ENCODE measurements at regions not wholly inside any gene's neighbourhood (a gene's known extent, or its start where the extent isn't known, plus 50 kb on each side); places are given as distances from the start of the nearest gene placed in this dataset.

- DNase-seq (ENCODE audit: low read depth) = no peak
Measured at GRCh38 chr5:2291146-2291840, 408.6 kb upstream of the IRX4 start.

GRCh38 chr5:2289380-2289779 lies 406.7 kb upstream of the IRX4 start:
- no peak for DNase-seq (ENCODE audit: low read depth)

DNA sequence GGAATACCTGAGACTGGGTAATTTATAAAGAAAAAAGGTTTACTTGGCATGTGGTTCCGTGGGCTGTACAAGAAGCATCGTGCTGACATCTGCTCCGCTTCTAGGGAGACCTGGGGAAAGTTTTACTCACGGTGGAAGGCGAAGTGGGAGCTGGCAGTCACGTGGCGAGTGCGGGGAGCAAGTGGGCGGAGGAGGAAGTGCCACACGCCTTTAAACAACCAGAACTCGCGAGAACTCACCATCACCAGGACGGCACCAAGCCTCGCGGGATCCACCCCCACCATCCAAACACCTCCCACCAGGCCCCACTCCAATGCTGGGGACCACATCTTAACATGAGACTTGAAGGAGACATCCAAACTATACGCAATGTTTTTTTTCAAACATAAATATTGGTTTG lies 406.2 kb upstream of the IRX4 start:
- DNase-seq (ENCODE audit: low read depth) = no peak

GRCh38 chr5:2288466-2288865 lies 405.7 kb upstream of the IRX4 start:
- no peak for DNase-seq (ENCODE audit: low read depth)

DNA sequence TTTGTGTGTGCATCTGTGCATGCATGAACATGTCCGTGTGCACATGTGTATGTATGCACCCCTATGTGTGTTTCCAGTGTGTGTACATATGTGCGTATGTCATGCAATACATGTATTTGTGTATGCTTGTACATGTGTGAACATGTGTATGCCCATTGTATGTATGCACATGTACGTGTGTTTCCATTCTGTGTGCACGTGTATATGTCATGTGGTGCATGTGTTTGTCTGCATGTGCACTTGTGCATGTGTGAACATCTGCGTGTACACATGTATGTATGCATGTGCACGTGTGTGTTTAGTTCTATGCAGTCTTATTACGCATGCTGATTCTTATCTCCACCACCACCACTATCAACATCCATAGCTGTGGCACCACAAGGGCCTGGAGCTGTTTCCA lies 403.5 kb upstream of the IRX4 start:
- no peak for DNase-seq (ENCODE audit: low read depth)

DNA sequence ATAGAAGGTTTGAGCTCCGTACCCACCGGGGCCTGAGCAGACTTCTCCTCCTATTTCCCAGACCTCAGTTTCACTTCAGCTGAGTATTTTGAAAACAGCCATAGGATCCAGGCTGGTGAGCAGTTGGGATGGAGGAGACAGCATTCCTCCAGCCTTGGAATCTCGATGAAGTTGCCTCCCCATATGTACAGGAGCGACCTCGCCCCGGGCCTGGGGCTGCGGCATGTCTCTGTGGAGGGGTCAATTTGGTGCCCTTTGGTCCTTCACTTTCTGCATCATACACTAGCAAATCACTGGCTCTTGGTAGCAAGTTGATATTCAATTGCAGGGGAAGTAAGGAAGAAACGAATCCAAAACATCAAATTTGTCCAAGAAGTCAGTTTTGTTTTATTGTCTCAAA lies 402.0 kb upstream of the IRX4 start:
- DNase-seq (ENCODE audit: low read depth) = no peak

DNA sequence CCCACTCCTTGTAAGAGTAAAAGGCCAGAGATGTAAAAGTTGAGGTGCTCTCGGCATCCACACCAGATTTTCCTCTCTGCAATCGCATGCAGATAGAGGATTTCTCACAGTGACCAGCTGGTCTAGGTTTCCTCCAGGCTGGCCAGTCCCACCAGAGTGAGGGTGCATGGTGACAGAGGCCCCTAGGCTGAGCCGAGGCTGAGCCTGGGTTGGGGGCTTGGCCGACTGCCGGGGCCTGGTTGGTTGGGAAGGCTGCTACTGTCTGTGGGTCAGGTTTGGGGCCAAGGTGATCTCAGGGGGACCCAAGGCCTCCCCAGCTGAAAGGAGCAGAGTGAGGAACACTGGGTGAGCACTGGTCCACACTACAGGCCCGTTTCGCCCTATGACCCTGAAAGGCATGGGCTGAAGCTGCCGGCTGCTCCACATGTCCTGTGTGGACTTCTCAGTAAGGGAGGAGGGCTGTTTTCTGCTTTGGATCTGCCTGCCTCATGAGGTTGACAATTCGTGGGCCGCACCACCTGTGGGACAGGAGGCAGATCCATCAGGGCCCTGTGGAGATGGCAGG lies 400.8 kb upstream of the IRX4 start:
- DNase-seq (ENCODE audit: low read depth) = no peak

DNA sequence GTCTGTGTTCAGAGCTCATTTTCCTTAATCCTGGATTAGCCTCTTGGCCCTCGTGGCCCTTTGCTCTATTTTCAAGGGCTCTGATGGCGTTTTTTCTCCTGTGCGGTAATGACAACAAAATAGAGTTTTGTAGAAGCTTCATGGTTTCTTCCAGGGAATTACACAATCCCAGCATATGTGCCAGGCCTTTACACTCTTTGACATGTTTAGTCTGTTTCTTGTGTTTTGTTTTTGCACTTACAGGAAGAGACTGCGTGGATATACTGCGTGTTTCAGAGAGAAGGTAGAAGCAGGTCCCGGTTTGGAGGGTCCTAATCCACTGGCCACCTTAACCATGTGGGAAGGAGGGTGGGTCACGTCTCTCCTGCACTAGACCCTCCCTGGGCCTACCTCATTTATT lies 400.2 kb upstream of the IRX4 start:
- DNase-seq (ENCODE audit: low read depth) = no peak

DNA sequence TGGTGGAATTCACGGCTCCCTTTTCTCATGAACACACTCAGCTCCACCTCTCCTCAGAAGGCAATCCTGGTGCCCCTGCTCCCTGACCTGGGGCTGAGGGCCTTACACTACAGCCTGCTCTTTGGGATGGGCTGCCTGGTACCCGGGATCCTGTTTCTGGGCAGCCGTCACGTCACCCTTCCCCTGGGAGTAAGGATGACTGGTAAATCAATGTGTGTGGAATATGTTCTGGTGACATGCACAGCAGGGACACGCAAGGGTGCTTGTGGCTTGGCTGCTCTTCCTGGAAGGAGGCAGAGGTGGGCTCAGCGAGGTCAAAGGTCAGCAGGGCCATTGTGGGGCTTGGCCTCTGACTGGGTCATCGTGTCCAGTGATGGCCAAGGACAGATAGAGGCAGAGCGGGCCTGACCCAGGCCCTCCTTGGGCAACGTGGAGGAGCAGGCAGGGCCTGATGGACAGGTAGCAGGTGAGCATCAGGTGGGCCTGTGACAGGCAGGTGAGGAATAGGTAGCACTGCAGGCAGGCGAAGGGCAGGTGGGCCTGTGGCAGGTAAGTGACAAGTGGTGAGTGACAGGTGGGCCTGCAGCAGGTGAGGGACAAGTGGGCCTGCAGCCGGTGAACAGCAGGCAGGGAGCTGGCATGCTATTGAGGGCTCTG lies 399.4 kb upstream of the IRX4 start:
- no peak for DNase-seq (ENCODE audit: low read depth)

DNA sequence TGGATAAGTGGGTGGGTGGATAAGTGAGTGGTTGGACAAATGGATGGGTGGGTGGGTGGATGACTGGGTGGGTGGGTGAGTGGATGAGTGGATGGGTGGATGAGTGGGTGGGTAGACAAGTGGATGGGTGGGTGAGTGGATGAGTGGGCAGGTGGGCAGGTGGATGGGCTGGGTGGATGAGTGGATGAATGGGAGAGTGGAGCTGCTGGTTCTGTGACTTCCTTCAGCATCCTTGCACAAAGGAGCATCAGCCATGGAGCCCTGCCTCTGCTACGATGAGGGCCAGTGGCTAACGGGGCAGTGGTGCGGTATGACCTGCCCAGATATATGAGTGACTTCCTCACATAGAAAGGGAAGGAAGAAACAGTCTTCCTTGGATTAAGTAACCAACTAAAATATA lies 398.7 kb upstream of the IRX4 start:
- no peak for DNase-seq (ENCODE audit: low read depth)

GRCh38 chr5:2280318-2280717 lies 397.6 kb upstream of the IRX4 start:
- DNase-seq (ENCODE audit: low read depth) = no peak

- DNase-seq (ENCODE audit: low read depth) = no peak
Measured at GRCh38 chr5:2278825-2279456, 396.2 kb upstream of the IRX4 start.

DNA sequence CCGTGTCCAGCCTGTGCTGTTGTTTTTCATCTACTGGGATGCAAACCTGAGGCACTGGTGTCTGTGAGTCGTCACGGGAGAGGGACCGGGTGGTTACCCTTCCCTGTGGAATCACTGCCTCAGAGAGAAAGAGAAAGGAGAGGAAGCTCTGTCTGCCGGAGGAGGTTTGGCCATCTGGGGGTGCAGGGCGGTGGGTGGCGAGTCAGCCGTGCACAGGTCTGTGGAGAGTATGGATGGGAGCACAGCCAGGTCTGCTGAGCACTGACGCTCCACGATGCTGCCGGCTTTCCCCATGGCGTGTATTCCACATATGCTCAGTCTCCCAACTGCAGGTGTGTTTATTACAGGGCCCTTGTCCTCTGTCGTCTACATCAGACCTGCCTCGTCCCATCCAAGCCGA lies 395.2 kb upstream of the IRX4 start:
- no peak for DNase-seq (ENCODE audit: low read depth)

- no peak for DNase-seq (ENCODE audit: low read depth)
Measured at GRCh38 chr5:2276101-2276500, 393.4 kb upstream of the IRX4 start.

DNA sequence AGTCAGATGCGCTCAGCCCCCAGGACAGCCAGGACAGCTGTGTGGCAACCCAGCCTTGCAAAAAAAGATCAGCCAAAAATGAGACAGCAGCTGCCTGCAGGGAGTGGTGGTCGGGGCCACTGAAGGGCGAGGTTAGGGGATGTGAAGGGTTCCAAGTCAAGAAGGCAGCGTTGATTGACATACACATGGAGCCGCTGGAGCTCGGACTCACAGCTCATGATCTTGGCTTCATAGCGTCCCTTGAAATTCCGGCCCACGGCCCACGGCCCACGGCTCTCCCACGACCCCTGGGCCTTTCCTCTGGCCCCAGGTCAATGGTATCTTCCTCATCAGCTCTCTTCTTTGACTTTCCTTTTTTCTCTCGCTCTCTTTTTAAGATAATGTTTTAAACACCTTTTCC lies 390.0 kb upstream of the IRX4 start:
- no peak for DNase-seq (ENCODE audit: low read depth)

GRCh38 chr5:2272039-2272438 lies 389.3 kb upstream of the IRX4 start:
- DNase-seq (ENCODE audit: low read depth) = no peak

DNA sequence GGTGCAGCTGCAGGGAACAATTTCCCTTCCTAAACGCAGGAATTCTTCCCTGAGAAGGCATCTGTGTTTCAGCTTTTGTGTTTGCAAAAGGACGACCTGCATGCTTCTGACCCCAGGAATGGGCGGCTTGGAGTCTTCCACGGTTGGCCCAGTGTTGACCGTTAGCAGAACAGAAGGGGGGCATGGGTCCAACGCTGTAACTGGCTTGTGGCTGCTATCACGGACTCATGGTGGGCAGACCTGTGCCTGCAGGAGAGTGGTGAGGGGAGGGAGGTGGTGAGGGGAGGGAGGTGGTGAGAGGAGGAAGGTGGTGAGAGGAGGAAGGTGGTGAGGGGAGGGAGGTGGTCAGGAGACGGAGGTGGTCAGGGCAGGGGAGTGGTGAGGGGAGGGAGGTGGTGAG lies 388.6 kb upstream of the IRX4 start:
- no peak for DNase-seq (ENCODE audit: low read depth)

GRCh38 chr5:2270467-2270866 lies 387.7 kb upstream of the IRX4 start:
- DNase-seq (ENCODE audit: low read depth) = no peak

DNA sequence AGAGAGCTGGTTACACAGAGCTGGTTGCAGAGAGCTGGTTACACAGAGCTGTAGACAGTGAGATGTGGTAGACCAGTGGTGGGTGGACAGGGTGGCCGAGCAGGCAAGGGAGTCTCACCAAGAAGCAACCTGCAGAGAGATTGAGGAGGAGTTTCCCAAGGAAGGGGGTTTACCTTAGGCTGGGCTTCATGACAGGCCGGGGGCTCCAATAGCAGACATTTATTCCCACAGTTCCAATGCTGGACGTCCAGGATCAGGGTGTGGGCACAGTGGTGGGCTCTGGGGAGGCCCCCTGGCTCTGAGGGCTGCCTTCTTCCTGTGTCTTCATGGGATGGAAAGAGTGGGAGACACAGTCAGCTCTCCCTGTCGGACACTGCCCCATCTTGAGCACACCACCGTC lies 386.9 kb upstream of the IRX4 start:
- DNase-seq (ENCODE audit: low read depth) = no peak

GRCh38 chr5:2267991-2268390 lies 385.3 kb upstream of the IRX4 start:
- no peak for DNase-seq (ENCODE audit: low read depth)

GRCh38 chr5:2266641-2267240 lies 384.0 kb upstream of the IRX4 start:
- no peak for DNase-seq (ENCODE audit: low read depth)

GRCh38 chr5:2265341-2265740 lies 382.6 kb upstream of the IRX4 start:
- no peak for DNase-seq (ENCODE audit: low read depth)

GRCh38 chr5:2263763-2264162 lies 381.0 kb upstream of the IRX4 start:
- DNase-seq (ENCODE audit: low read depth) = no peak

All from fibroblast of gingiva (primary cell).